Neural progenitor cell (in vitro differentiated cells): ENCODE measurements at regions not wholly inside any gene's neighbourhood (a gene's known extent, or its start where the extent isn't known, plus 50 kb on each side); places are given as distances from the start of the nearest gene placed in this dataset.

ENCODE experiments used
- CTCF ChIP-seq: fragments of 200-600 bp; sonication (generic); IDR thresholded peaks from 2 replicates; pipeline ENCODE4 v1.5.1; 2017; ENCODE audit warnings: antibody characterized with exemption, mild to moderate bottlenecking
- EZH2 ChIP-seq: fragments of 200-600 bp; sonication (generic); IDR thresholded peaks from 2 replicates; pipeline ENCODE4 v1.6.1; 2017; ENCODE audit warnings: antibody characterized with exemption, mild to moderate bottlenecking, moderate library complexity
- EZH2phosphoT487 ChIP-seq: fragments of 200-600 bp; sonication (generic); IDR thresholded peaks from 2 replicates; pipeline ENCODE4 v1.6.1; 2017; ENCODE audit warnings: antibody characterized with exemption

- TF ChIP-seq CTCF (no peak), EZH2 (no peak), EZH2phosphoT487 (no peak)
Observed at GRCh38 chr16:6034511-6034910, 936.9 kb upstream of the EEF2KMT start.
